Fibroblast of lung (primary cell): ENCODE measurements at regions not wholly inside any gene's neighbourhood (a gene's known extent, or its start where the extent isn't known, plus 50 kb on each side); places are given as distances from the start of the nearest gene placed in this dataset.

Source experiments
- CTCF ChIP-seq, 2 donors: IDR thresholded peaks in 1 of 2; conservative IDR thresholded peaks in 1 of 2; 1 replicate in 1 of 2; 2 replicates in 1 of 2; pipeline ENCODE4 v1.5.1; 2011 to 2012; ENCODE audit warnings: low read length in 2 of 2, control low read depth in 1 of 2, inconsistent platforms in 1 of 2, low read depth in 1 of 2, mild to moderate bottlenecking in 1 of 2
- EZH2 ChIP-seq: IDR thresholded peaks from 2 replicates; pipeline ENCODE4 v1.5.1; 2012; ENCODE audit warnings: low read length, control low read depth, mild to moderate bottlenecking; ENCODE audit errors: missing control alignments

GRCh38 chr7:51551070-51551469 lies 234.5 kb upstream of the COBL start:
- no peak for TF ChIP-seq CTCF (conservative IDR thresholded peaks at IDR 0.05 in 1 of 2, IDR thresholded peaks at IDR 0.05 in 1 of 2; ENCODE audit: low read depth in 1 of 2, low read length in 2 of 2)
- no peak for TF ChIP-seq EZH2
